ENCODE measurements at regions not wholly inside any gene's neighbourhood (a gene's known extent, or its start where the extent isn't known, plus 50 kb on each side); places are given as distances from the start of the nearest gene placed in this dataset.

DNA sequence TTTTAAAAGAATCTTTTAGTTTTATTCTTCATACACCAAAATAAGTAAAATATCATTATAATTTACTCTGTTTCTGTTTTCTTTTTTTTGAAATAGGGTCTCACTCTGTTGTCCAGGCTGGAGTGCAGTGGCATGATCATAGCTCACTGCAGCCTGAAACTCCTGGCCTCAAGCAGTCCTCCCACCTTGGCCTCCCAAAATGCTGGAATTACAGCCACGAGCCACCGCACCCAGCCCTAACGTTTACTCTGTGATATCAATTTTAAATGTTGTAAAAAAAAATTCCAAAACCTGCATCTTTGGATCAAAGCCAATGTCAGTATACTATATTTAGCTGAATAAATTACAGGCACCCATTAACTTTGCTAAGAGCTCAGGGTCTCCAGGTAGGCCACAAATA lies 437.1 kb upstream of the USP15 start:
- TF ChIP-seq, protein P1, sequence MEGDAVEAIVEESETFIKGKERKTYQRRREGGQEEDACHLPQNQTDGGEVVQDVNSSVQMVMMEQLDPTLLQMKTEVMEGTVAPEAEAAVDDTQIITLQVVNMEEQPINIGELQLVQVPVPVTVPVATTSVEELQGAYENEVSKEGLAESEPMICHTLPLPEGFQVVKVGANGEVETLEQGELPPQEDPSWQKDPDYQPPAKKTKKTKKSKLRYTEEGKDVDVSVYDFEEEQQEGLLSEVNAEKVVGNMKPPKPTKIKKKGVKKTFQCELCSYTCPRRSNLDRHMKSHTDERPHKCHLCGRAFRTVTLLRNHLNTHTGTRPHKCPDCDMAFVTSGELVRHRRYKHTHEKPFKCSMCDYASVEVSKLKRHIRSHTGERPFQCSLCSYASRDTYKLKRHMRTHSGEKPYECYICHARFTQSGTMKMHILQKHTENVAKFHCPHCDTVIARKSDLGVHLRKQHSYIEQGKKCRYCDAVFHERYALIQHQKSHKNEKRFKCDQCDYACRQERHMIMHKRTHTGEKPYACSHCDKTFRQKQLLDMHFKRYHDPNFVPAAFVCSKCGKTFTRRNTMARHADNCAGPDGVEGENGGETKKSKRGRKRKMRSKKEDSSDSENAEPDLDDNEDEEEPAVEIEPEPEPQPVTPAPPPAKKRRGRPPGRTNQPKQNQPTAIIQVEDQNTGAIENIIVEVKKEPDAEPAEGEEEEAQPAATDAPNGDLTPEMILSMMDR (conservative IDR thresholded peaks at IDR 0.05 in 1 of 2, IDR thresholded peaks at IDR 0.05 in 1 of 2; ENCODE audit: low read depth in 1 of 2, low read length in 2 of 2) = no peak
- no peak for TF ChIP-seq EZH2 (IDR thresholded peaks at IDR 0.05; ENCODE audit: low read length, missing control alignments)

Data from fibroblast of lung (primary cell).